Astrocyte of the cerebellum (primary cell): ENCODE measurements at regions not wholly inside any gene's neighbourhood (a gene's known extent, or its start where the extent isn't known, plus 50 kb on each side); places are given as distances from the start of the nearest gene placed in this dataset.

Source experiments
- DNase-seq: peaks from one replicate; pipeline ENCODE4 v3.0.0-alpha.2; 2011; ENCODE audit warnings: low read depth
- H3K4me3 ChIP-seq: 2 replicates; pipeline ENCODE4 v1.5.1; 2011; ENCODE audit warnings: mild to moderate bottlenecking, low read depth, low read length, moderate library complexity
- in situ Hi-C: cut with HindIII; loops from 2 replicates; pipeline ENCODE4 v1.10.0; 2017; ENCODE audit warnings: low sequenced_read_pairs
- TF ChIP-seq, protein P1 (sequence below): IDR thresholded peaks from 2 replicates; pipeline ENCODE4 v1.5.1; 2012; ENCODE audit warnings: low read length, low read depth, moderate library complexity, mild to moderate bottlenecking; ENCODE audit errors: missing control alignments

DNA sequence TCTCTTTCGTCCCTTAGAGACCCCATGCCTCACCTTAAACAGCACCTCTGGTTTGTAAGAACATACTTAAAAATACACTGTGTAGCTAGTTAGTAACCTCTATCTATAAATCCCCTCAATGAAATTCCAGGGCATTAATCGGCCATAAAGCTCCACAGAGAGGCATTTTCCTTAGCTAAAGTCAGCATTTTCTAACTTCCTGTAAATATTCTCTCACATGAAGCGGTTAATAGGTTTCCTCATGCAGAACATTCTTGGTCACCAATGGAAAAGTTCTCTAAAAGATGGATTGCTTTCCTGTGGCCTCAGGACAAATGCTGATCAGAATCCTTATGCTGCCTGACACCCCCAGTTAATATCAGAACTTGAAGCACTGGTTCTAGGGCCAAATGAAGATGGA, 248.6 kb upstream of the BOD1L1 start:
- in situ Hi-C loops = no loop called here
- DNase-seq = no peak
- TF ChIP-seq, protein P1, sequence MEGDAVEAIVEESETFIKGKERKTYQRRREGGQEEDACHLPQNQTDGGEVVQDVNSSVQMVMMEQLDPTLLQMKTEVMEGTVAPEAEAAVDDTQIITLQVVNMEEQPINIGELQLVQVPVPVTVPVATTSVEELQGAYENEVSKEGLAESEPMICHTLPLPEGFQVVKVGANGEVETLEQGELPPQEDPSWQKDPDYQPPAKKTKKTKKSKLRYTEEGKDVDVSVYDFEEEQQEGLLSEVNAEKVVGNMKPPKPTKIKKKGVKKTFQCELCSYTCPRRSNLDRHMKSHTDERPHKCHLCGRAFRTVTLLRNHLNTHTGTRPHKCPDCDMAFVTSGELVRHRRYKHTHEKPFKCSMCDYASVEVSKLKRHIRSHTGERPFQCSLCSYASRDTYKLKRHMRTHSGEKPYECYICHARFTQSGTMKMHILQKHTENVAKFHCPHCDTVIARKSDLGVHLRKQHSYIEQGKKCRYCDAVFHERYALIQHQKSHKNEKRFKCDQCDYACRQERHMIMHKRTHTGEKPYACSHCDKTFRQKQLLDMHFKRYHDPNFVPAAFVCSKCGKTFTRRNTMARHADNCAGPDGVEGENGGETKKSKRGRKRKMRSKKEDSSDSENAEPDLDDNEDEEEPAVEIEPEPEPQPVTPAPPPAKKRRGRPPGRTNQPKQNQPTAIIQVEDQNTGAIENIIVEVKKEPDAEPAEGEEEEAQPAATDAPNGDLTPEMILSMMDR = no peak
- H3K4me3 ChIP-seq = no peak overlapping the region

GRCh38 chr4:13876940-13877339, 249.4 kb upstream of the BOD1L1 start:
- H3K4me3 ChIP-seq = no peak overlapping the region
- TF ChIP-seq, protein P1 = no peak
- in situ Hi-C loops = no loop called here
- no peak for DNase-seq

DNA sequence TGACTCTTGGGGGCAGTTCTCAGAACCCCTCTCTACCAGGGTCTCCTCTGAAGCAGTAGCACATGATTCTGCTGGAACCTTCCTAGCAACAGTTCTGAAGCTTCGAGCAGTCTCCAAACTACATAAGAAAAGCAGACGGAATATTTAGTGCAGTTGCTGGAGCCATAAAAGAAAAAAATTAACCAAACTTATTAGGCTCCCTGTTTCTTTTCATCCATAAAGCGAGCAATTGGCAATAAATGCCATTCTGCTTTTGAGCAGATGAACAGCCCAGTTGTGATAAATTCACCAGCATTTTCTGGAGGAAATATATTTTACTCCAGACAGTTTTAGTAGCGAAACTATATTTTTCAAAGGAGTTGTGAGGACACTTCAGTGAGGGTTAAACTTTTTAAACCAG, 250.1 kb upstream of the BOD1L1 start:
- TF ChIP-seq, protein P1 = no peak
- no peak overlapping the region for H3K4me3 ChIP-seq
- in situ Hi-C loops = no loop called here
- no peak for DNase-seq

DNA sequence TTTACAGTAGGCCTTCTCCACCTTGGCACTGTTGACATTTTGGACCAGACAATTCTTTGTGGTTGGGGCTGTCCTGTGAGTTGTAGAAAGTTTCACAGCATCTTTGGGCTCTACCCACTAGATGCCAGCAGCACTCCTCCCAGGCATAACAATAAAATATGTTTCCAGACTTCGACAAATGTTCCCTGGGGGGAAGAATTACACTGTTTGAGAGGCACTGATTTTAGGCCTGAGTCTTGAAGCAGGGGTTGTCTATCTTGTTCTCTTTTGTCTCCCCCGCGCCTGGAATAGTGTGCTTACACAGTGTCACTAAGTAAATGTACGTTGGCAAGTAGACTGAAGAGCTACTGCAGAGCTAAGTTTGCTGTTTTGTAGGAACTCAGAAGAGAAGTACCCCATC, 254.4 kb upstream of the BOD1L1 start:
- no peak overlapping the region for H3K4me3 ChIP-seq
- no peak for DNase-seq
- in situ Hi-C loops = no loop called here
- TF ChIP-seq, protein P1 = no peak

DNA sequence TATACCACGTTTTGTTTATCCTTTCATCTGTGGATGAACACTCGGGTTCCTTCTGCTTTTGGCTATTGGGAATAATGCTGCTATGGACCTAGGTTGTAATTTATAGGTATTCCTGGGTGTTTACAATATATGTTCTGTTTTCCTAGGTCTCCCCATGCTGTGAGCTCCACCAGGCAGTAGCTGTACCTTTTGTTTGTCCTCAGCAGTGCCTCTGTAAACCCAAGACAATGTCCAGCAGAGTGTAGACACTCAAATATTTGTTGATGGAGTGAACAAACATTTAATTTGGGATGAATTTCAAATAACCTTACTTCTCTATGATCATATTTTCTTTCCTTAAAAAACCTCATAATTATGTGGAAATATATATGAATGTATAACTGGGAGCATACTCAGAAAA, 259.5 kb upstream of the BOD1L1 start:
- no peak for DNase-seq
- in situ Hi-C loops = no loop called here
- H3K4me3 ChIP-seq = no peak overlapping the region
- TF ChIP-seq, protein P1 = no peak

DNA sequence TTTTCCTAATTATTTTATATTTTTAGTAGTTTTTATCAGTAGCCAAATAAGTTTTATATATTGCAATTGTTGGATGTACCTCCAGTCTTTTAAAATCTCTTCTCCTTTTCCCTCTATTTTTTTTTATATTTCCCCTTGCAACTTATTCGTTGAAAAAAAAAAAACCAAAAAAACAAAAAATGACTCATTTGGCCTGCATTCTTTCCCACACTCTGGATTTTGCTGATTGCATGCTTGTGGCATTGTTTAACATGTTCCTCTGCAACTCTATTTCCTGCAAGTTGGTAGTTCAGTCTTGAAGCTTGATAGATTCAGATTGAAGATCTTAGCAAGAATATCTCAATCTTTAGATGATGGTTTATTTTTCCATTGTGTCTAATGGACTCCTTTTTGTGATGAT, 260.6 kb upstream of the BOD1L1 start:
- TF ChIP-seq, protein P1 = no peak
- peak; percentile 82 for DNase-seq
- in situ Hi-C loops = no loop called here
- H3K4me3 ChIP-seq = no peak overlapping the region

DNA sequence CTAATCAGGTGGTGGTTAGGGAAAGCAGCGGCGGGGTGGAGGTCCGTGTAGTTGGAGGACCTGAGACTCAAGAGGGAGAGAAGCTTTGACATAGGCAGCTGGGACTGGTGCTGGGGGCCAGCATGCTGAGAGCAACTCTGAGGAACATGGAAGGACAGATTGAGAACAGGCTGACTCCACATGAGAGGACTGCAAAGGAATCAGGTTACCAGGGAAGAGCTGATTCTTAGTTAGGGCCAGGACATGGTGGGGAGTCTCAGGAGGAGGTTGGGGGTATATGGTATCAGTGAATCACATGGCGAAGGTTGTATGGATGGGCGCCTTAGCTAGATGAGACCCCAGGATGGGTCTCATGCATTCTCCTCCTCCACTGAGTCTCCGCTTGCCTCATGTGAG, 264.0 kb upstream of the BOD1L1 start:
- in situ Hi-C loops = no loop called here
- no peak overlapping the region for H3K4me3 ChIP-seq

More for the DNA sequence above, 264.0 kb upstream of the BOD1L1 start:
- TF ChIP-seq, protein P1 = no peak
- no peak for DNase-seq
